ENCODE measurements at regions not wholly inside any gene's neighbourhood (a gene's known extent, or its start where the extent isn't known, plus 50 kb on each side); places are given as distances from the start of the nearest gene placed in this dataset.

DNA sequence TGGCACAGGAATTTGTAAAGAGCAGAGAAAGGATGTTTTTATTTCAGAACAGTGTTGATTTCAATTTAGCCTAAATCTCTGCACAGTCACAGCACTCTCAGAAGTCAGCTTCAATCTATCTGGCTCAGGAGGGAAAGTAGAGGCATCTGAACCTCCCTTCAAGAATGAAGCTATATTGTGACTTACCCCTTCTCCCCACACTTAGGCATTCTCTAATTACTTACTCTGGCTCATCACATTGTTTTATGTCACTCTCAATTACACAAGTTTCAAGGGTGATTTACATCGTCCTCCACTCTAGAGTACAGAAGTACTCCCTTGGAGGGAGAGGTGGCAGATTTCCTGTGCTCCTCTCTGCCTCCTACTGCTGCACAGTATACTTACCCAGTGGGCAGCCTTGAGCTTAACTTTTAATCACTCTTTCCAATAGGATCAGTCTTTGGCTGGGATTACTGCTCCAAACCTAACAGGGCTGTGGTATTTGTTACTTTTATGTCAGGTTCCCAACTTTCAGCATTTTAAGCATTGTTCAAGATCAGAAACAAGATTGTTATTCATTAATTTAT, 211.4 kb downstream of the AASDHPPT start:
- TF ChIP-seq, protein P1, sequence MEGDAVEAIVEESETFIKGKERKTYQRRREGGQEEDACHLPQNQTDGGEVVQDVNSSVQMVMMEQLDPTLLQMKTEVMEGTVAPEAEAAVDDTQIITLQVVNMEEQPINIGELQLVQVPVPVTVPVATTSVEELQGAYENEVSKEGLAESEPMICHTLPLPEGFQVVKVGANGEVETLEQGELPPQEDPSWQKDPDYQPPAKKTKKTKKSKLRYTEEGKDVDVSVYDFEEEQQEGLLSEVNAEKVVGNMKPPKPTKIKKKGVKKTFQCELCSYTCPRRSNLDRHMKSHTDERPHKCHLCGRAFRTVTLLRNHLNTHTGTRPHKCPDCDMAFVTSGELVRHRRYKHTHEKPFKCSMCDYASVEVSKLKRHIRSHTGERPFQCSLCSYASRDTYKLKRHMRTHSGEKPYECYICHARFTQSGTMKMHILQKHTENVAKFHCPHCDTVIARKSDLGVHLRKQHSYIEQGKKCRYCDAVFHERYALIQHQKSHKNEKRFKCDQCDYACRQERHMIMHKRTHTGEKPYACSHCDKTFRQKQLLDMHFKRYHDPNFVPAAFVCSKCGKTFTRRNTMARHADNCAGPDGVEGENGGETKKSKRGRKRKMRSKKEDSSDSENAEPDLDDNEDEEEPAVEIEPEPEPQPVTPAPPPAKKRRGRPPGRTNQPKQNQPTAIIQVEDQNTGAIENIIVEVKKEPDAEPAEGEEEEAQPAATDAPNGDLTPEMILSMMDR (IDR thresholded peaks at IDR 0.05; ENCODE audit: insufficient read depth, low read depth, low read length), result no peak
- no peak for TF ChIP-seq EZH2 (IDR thresholded peaks at IDR 0.05; ENCODE audit: insufficient read depth, low read length)

Measured in astrocyte (in vitro differentiated cells and primary cell).